HG02943 (cell line): ENCODE measurements at regions not wholly inside any gene's neighbourhood (a gene's known extent, or its start where the extent isn't known, plus 50 kb on each side); places are given as distances from the start of the nearest gene placed in this dataset.
"Not testable (repeated sequence)": the region's sequence is repeated elsewhere in the genome, so short reads cannot be mapped to it uniquely, and the experiment has no call there.

Experiments used
- ATAC-seq: cut with Tn5 transposase; IDR thresholded peaks from one replicate; pipeline ENCODE4 v1.9.1; 2021; ENCODE audit warnings: mild to moderate bottlenecking, low read depth, moderate library complexity; ENCODE audit not compliant: unreplicated experiment

DNA sequence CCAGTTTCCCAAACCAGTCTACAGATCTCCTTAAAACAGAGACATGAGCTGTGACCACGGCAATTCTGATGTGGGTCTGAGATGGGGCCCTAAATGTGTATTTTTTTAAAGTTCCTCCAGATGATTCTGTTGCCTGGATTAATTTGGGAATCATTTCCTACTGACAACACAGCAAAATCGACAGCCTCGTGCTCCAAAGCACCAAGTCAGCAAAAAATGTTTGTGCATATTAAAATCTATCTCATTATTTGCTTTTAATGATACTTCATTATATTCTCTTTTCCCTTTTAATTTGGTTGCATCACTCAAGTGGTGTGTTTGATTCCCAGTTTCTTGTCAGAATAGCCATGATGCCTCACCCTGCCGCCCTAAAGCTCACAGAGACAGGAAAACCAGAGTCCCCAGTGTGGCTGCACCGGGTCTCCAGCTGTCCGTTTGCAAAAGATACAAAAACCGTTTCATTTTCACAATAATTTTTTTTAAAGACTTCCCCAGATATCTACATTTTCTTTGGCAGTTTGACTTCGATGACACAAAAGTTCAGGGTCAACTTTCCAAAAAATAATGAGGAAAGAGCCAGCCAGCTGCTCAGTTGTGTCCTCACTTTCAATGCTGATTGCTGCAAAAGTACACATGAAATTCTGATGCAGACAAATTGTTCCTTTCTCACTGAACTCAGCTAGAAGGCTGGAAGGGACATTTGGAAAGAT lies 443.2 kb upstream of the ID2 start:
- ATAC-seq, result no peak

DNA sequence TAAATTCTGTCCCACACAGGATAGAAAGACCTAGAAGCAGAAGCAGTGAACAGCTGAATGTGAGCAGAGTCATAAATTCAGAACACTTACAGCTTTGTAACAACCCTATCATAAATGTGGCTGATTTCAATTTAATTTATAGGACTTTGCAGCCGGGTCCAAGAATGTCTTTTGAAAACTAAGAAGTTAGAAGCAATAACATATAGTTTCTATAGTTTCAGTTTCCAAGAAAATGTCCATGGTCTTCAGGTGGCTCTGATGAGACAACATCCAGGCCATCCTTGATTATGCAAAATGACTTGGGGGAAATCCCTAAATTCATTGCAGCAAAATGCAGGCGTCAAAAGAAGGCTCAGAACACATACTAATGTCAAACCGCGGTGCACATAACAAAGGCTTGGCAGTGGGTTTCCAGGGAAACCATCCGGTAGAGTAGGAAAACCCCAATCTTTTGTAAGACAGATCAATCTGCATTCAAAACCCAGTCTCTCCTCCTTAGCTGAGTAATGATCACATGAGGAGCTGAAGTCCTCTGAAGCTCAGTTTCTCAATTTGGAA lies 442.2 kb upstream of the ID2 start:
- no peak for ATAC-seq

DNA sequence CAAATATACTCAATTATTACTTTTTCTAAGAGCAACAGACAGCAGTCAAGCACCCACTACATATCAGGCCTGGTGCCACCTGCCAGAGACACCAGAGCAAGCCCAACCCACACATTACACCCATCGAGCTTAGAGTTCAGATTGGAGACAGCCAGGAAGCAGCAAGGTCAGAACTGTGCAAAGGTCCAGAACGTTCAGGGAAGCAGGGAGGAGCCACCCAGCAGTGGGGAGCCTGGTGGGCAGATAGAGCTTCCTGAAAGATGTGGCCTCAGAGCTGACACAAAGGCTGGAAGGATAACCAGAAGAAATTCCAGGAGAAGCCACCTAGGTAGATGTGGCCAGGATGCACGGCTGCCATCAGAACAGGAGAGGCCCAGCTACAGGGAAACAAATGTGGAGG lies 440.5 kb upstream of the ID2 start:
- ATAC-seq, result no peak

DNA sequence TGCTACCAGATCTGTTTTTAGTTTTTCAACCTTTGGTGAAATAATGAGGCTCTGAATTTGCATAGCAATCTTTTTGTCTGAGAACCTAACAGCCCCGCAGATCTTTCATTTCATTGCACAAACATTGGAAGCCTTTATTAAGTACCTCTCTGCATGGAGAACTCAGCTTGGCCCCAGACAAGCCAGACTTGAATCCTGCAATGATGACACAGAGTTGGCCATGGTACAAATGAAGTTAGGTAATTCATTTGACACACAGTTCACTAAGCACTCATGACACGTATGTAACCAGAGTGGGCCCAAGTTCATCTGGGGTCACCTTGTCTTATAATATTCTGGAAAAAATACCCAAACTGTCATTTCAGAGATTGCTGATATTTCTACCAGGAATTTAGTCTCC lies 439.1 kb upstream of the ID2 start:
- ATAC-seq, result no peak

DNA sequence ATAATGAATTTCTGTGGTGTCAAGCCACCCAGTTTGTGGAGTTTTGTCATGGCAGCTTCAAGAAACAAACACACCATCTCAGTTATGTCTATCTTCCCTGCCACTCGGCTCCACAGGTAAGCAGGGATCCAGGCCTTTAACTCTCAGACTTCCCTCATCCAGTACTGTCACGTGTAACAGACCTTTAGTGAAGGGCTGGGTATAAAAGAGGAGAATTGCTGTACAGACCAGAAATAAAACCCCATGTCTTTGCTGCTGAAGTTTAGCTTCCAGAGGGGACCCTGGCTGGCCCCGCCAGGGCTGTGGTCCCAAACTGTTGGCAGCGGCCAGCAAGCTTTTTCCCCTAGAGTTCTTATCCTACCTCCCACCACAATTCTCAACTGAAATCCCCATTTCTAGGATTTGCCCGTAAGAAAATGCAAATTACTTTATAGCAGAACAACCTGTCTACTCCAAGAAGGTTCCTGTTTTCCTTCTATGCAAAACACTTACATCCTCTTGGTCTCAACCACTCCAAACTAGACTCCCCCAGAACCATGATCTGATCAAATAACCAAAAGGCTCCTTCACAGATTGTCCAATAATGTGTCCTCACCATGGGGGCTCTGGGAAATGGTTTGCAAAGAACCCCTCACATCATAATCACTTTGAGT lies 438.0 kb upstream of the ID2 start:
- no peak for ATAC-seq

DNA sequence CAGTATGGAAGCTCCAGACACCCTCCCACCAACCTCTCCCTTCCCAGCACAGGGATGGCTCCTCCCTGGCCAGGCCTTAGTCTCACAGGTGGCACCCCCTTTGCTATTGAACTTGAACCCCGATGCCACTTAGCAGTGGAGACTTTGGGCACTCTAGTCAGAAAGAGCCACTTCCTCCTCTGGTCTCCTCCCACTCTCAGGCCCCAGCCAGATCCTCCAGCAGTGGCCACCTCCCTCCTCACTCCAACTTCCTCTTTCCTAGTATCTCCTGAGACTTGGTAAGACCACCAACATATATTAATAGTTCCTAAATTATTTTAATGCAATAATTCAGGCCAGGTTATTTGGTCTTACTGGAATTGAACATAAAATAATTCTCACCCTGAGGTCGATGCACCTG lies 437.2 kb upstream of the ID2 start:
- ATAC-seq, result no peak

DNA sequence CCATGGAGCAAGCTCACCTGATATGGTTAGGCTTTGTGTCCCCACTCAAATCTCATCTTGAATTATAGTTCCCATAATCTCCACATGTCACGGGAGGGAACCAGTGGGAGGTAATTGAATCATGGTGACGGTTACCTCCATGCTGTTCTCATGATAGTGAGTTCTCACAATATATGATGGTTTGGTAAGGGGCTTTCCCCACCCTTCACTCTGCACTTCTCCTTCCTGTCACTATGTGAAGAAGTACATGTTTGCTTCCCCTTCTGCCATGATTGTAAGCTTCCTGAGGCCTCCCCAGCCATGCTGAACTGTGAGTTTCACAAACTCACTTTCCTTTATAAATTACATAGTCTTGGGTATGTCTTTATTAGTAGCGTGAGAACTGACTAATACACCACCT lies 435.7 kb upstream of the ID2 start:
- ATAC-seq, result no peak

DNA sequence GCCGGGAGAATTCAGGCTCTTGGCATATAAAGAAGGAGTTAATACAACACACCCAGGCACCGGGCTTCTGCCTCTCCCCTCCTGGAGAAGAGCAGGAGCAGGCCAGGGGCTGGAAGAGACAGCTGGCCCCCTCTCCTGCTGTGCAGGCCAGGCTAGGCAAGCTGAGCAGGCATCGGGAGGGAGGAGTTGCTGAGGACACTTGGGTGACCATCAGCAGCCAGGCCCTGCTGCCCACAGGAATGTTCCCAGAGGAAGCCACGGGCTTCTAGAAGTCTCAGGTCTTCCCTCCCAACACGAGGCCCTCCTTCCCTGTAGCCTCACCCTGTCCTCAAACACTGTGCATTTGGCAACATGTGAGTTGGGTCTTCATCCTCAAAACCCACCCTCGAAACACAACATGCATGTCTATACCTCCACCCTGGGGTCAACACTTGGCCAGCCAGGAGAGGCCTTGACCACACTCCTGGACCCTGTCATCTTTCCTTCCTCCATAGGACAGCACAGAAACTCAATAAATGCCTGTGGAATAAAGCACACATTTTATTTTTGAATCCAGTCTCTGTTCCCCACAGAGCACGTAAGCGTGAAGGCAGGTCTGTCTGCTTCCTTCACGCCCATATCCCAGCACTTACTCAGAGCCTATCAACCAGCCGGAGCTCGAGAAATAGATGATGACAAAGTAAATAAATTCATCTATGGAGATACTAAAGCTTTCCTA lies 433.8 kb upstream of the ID2 start:
- ATAC-seq, result no peak

DNA sequence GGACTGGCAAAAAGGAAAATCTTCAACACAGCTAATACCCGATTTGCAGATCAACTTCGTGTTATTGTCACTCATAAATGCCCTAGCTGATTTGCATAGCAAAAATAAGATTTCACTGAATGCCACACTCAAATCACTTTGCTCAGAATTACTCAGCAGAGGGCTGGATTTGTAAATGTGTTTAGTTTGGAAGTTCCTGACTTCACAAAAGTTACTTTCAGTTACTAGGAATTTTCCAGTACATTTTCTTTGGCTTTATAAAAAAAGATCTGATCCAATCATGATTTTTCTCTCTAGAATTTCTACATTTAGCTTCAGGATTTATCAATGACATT lies 433.3 kb upstream of the ID2 start:
- ATAC-seq, result no peak

DNA sequence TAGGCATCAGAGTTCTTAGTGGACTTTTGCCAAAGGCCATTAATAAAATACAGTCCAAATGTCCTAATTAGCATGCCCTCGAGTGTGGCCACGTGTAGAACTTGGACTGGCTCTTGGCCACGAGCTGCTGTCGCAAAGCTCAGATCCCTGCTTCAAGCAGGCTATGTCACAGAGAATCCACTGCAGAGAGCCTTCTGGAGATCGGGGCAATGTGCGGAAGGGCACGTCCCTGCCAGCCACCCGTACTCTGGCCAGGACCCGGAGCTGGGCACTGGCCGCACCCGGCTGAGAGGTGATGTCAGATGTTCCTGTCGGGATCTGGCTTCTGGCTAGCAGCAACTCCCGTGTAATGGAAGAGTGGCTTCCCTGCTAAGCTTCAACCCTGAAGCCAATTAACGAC lies 432.7 kb upstream of the ID2 start:
- no peak for ATAC-seq

DNA sequence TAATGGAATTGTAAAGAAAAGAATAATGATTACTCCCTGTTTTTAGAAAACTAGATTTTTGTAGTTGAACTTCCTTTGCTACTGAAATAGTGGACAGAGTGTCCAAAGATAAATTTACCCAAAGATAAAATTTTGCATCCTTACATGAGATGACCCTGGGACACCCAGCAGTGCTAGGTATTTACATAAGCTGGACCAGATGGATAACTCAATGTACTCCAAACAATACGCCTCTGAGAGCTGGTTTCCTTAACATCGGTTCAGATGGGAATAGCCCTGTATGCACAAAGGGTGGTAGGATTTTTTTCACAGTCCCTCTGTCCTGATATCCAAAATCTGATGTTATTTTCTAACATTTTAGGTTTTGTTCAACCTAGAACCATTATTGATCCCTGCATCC lies 432.1 kb upstream of the ID2 start:
- ATAC-seq, result no peak

DNA sequence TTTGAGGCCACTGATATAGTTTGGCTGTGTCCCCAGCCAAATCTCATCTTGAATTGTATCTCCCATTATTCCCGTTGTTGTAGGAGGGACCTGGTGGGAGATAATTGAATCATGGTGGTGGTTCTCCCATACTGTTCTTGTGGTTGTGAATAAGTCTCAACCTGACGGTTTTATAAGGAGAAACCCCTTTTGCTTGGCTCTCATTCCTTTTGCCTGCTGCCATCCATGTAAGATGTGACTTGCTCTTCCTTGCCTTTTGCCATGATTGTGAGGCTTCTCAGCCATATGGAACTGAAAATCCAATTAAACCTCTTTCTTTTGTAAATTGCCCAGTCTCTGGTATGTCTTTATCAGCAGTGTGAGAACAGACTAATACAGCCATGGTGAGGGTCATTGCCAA lies 431.6 kb upstream of the ID2 start:
- not testable (repeated sequence) for ATAC-seq

DNA sequence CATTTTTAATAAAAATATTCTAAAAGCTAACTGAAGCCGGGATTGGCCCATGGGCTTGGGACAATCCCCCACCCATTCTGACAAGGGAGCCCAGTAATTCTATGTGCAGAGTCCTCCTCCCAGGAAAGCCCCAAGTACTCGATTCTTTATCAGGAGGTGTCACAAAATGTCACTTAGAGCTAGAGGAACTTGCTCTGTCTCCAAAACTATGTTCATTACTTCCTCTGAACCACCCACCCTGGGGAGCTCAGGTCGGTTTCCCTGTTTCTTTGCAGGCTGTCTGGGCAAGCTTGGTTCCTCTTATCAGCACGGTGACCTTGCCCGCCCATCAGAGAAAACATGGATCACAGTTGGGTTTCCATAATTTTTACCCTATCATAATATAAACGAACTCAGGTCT lies 430.6 kb upstream of the ID2 start:
- no peak for ATAC-seq

DNA sequence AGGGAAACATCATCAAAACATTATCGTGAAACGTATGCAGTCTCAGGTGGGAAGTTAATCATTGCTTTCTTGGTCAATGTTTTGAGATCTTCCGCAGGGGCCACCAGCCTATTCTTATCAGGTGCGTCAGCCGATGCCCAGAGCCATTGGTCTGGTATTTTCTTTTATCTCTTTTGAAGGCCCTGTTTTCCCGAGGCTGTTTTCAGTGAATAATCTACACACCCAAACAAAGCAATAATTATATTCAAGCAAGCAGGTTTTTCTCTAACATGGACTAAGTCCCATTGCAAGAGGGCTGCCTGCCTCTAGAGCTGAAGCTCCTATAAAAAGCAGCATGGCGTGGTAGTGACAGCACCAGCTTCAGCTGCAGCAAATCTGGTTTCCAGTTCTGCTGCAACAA lies 430.0 kb upstream of the ID2 start:
- no peak for ATAC-seq

DNA sequence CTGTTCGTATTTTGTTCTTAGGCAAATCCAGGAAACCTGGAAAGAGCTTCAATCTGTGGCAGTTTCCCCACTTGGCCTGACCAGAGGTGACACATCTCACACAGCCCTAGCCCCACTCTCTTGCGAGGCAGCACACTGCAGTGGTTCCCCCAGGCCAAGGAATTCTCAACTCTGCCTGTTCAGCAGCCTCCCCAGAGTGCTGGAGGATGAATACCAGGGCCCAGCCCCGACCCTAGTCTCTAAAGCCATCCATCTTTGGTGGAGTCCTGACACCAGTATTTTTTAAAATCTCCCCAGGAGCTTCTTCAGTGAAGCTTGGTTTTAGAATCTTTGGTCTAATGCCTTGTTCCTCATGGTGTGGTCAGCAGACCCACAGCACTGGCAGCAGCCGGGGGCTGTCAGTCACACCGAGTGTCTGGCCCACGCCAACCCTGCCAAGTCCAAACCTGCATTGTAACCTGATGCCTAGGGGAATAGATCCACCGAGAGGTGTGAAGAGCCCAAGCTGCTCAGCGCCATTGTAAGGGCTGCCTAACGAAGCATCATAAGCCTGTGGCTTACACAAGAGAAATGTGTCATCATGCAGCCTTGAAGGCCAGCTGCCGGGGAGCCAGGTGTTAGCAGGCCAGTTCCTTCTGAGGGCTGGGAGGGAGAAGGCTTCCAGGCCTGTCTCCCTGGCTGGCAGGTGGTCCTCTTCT lies 428.7 kb upstream of the ID2 start:
- no peak for ATAC-seq

DNA sequence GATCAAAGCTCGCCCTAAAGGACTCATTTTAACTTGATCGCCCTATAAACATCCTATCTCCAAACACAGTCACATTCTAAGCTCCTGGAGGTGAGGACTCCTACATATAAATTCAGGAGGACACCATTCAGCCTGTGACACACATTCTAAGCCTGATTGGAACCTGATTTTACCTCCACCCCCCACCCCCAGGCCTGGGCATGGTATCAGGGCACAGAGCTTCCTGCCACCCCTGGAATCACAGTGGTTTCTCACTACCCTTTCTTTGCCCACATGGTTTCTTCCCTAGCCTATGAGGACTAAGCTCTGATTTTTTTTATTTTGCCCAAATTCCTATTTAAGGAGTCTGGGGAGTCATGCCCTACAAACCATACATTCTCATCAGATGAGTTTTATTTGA lies 428.1 kb upstream of the ID2 start:
- ATAC-seq, result no peak

DNA sequence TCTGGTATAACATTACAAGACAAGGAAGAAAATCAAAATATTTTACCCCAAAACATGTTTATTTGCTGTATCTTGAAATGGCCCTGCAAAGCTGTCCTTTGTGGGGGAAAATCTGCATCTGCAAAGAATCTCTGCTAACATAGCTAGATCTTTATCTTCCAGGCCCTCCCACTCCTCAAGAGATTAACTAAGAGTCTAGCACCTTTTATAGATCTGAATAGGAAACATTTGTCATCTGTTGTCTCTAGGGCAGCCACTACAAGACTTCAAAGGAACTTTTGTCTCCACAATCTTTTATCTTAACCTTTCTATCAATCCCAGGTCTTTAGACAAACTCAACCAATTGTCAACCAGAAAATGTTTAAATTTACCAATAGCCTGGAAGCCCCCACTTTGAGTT lies 427.6 kb upstream of the ID2 start:
- ATAC-seq, result not testable (repeated sequence)

DNA sequence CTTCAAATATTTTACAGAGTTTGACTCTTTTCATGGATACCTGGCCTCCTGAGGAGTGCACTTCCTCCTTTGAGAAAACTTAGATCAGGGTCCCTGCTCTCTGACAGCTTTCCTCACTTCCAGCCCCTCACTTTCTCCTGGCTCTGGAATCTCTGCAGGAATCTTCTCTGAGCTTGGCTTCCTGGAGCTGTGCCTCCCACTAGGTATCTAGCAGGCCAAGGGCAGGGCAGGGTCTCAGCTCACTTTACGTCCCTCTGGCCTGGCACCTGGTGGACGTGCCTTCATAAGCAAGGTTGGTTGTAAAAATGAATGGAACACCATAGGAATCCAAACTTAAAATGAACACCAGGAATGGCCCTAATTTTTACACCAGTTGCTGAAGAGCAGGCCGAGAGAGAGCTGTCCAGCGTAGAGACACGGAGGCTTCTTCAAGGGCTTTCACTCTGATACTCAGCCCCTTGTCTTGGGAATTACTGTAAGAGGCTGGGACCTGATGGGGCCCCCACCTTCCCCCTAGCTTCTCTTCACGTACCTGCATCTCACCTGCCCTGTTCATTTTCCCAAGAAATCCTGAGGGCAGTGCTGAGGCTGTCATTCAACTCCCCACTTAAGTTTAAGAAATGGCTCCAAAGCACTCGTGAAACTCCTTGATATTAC lies 426.9 kb upstream of the ID2 start:
- ATAC-seq, result no peak

DNA sequence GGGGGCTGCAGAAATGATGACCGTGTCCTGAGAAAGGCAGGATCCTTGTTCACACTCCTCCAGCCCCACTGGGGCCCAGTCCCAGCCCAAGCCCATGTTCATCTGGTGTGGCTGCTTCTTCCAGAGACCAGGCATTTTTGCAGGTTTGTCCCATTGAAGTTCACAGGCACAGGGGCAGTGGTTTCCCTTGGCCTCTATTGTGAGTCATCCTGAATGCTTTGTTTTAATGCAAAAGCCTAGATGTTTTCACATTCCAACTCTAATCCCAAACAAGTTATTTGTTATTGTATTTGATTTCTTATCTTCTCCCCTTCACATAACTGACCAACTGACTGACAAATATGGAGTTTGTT lies 426.4 kb upstream of the ID2 start:
- ATAC-seq, result no peak

DNA sequence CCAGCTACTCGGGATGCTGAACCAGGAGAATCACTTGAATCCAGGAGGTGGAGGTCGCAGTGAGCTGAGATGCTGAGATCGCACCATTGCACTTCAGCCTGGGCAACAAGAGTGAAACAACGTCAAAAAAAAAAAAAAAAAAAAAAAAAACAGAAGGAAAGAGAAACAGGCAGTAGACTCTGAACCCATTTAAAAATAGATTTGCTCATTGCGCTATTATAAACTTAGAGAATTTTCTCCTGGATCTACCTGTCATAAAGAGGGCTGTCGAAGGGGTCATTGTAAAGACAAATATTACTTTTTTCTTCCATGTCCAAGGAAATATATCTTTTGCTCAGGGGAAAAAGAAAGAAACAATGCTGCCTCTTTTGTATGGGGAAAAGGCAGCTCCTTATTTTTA lies 425.0 kb upstream of the ID2 start:
- no peak for ATAC-seq

DNA sequence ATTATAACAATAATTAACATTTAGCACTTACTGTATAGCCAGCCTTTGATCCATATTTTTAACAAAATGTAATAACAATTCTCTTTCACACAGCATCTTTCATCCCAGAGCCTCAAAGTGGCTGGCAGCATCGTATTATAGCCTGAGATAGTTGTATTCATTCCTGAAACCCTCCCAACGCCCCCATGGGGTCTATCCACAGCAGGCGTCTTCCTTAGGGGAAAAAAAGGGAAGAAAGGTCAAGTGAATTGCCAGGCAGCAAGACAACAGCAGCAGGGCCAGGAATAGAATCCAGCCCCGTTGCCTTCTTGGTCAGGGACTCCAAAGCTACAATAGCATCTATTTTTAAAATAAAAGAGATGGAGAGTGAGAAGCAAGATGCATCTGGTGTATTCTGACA lies 424.4 kb upstream of the ID2 start:
- ATAC-seq, result no peak
